HCT116 (cell line): ENCODE measurements at regions not wholly inside any gene's neighbourhood (a gene's known extent, or its start where the extent isn't known, plus 50 kb on each side); places are given as distances from the start of the nearest gene placed in this dataset.

Source experiments
- ATAC-seq: fragments of 200-7000 bp; cut with Tn5 transposase; 2 replicates; pipeline ENCODE4 v1.9.1; 2020; ENCODE audit warnings: mild to moderate bottlenecking, moderate library complexity
- BruUV-seq: library from RNA; stranded (reverse); fragments of 400-500 nt; replicated peaks from 2 replicates; lab custom pipeline; 2021; lab: Mats Ljungman, UMichigan
- CTCF ChIA-PET: fragments of 300-600 bp; sonication (Branson Sonifier 250); formaldehyde crosslinking; loops from one replicate; lab custom pipeline; 2021; ENCODE audit warnings: antibody characterized with exemption; lab: Charles Lee
- POLR2A ChIA-PET: fragments of 300-600, 350-600 bp; sonication (Branson Sonifier 250); formaldehyde crosslinking; loops from one replicate; lab custom pipeline; 2021; ENCODE audit warnings: antibody characterized with exemption; lab: Charles Lee
- RAD21 ChIA-PET, 2 experiments: fragments of 300-600 bp; sonication (Branson Sonifier 250); formaldehyde crosslinking; loops; one replicate each; lab custom pipeline; 2023; ENCODE audit warnings: low total read pairs in 2 of 2; ENCODE audit not compliant: uncharacterized antibody in 2 of 2, unreplicated experiment in 2 of 2, low non-redundant PET in 1 of 2; lab: Charles Lee
- DNase-seq: peaks from one replicate; pipeline ENCODE4 v3.0.0-alpha.2; 2010; ENCODE audit warnings: low read depth, low spot score
- H2AFZ ChIP-seq: fragments of 200-600 bp; shearing (Covaris generic), sonication (generic); 2 replicates; pipeline ENCODE4 v1.6.1; 2017; ENCODE audit warnings: low read depth, mixed run types, mixed read lengths, antibody characterized with exemption, low read length; ENCODE audit not compliant: poor library complexity, severe bottlenecking
- H3K27ac ChIP-seq: 2 replicates; pipeline ENCODE4 v1.5.1; 2012; ENCODE audit warnings: low read depth, low read length
- H3K27me3 ChIP-seq: fragments of 200-600 bp; sonication (generic); 2 replicates; pipeline ENCODE4 v1.6.1; 2016; ENCODE audit warnings: mixed run types, low read length, mixed read lengths; ENCODE audit not compliant: insufficient read depth
- H3K36me3 ChIP-seq, 2 experiments: fragments of 200-500 bp in 1 of 2; fragments of 200-600 bp in 1 of 2; sonication (Bioruptor generic) in 1 of 2; sonication (generic) in 1 of 2; 2 replicates each; pipeline versions ENCODE4 v1.5.1 to v1.6.1; 2014 to 2016; ENCODE audit warnings: low read length in 2 of 2, inconsistent platforms in 1 of 2, mixed read lengths in 1 of 2, mixed run types in 1 of 2; ENCODE audit not compliant: insufficient read depth in 2 of 2, control insufficient read depth in 1 of 2
- H3K4me1 ChIP-seq, 2 experiments: fragments of 200-600 bp in 1 of 2; sonication (generic) in 1 of 2; 2 replicates each; pipeline versions ENCODE4 v1.5.1 to v1.6.1; 2012 to 2017; ENCODE audit warnings: low read length in 2 of 2, inconsistent platforms in 1 of 2, mild to moderate bottlenecking in 1 of 2, mixed read lengths in 1 of 2, mixed run types in 1 of 2, moderate library complexity in 1 of 2; ENCODE audit not compliant: insufficient read depth in 2 of 2, control insufficient read depth in 1 of 2
- H3K4me2 ChIP-seq: fragments of 200-600 bp; sonication (generic); 2 replicates; pipeline ENCODE4 v1.6.1; 2017; ENCODE audit warnings: mixed run types, low read length, mixed read lengths
- H3K4me3 ChIP-seq, 2 experiments: fragments of 200-600 bp in 1 of 2; sonication (generic) in 1 of 2; replicated peaks in 1 of 2; 2 replicates each; pipeline ENCODE4 v1.5.1; 2011 to 2016; ENCODE audit warnings: low read length in 2 of 2, control low read depth in 1 of 2, low read depth in 1 of 2, mild to moderate bottlenecking in 1 of 2, mixed read lengths in 1 of 2, mixed run types in 1 of 2
- H3K79me2 ChIP-seq: fragments of 200-600 bp; sonication (generic); 2 replicates; pipeline ENCODE4 v1.6.1; 2017; ENCODE audit warnings: mild to moderate bottlenecking, mixed run types, low read length, moderate library complexity, mixed read lengths; ENCODE audit not compliant: insufficient read depth
- H3K9ac ChIP-seq: fragments of 200-600 bp; sonication (generic); 2 replicates; pipeline ENCODE4 v1.6.1; 2016; ENCODE audit warnings: low read length, mixed read lengths
- H3K9me2 ChIP-seq: fragments of 200-600 bp; sonication (generic), shearing (Covaris generic); 2 replicates; pipeline ENCODE4 v1.6.1; 2017; ENCODE audit warnings: mixed run types, mild to moderate bottlenecking, moderate library complexity; ENCODE audit not compliant: insufficient read depth
- H3K9me3 ChIP-seq, 2 experiments: fragments of 200-500 bp in 1 of 2; fragments of 200-600 bp in 1 of 2; sonication (Bioruptor generic) in 1 of 2; sonication (generic) in 1 of 2; 2 replicates each; pipeline ENCODE4 v1.6.1; 2014 to 2017; ENCODE audit warnings: low read length in 2 of 2, mixed read lengths in 2 of 2, inconsistent platforms in 1 of 2, low read depth in 1 of 2, mild to moderate bottlenecking in 1 of 2, mixed run types in 1 of 2, moderate library complexity in 1 of 2; ENCODE audit not compliant: control insufficient read depth in 1 of 2, insufficient read depth in 1 of 2
- H4K20me1 ChIP-seq: fragments of 200-600 bp; sonication (generic), shearing (Covaris generic); 2 replicates; pipeline ENCODE4 v1.6.1; 2017; ENCODE audit warnings: mixed run types, mild to moderate bottlenecking, moderate library complexity; ENCODE audit not compliant: insufficient read depth
- CEBPB ChIP-seq: IDR thresholded peaks from 2 replicates; pipeline ENCODE4 v1.6.1; 2012; ENCODE audit warnings: low read depth
- EZH2phosphoT487 ChIP-seq: fragments of 200-600 bp; IDR thresholded peaks from 2 replicates; pipeline ENCODE4 v1.6.1; 2018; ENCODE audit warnings: antibody characterized with exemption, borderline replicate concordance
- JUND ChIP-seq: IDR thresholded peaks from 2 replicates; pipeline ENCODE4 v1.6.1; 2012
- POLR2A ChIP-seq: IDR thresholded peaks from 2 replicates; pipeline ENCODE4 v1.7.0; 2011; ENCODE audit warnings: borderline replicate concordance; ENCODE audit not compliant: insufficient read depth, insufficient read length; ENCODE audit errors: extremely low read depth
- POLR2AphosphoS5 ChIP-seq: IDR thresholded peaks from 2 replicates; pipeline ENCODE4 v1.6.1; 2011; ENCODE audit warnings: mild to moderate bottlenecking, low read depth, low read length, moderate library complexity
- RAD21 ChIP-seq: IDR thresholded peaks from 2 replicates; pipeline ENCODE4 v1.6.1; 2012; ENCODE audit warnings: low read depth, mild to moderate bottlenecking
- REST ChIP-seq: IDR thresholded peaks from 2 replicates; pipeline ENCODE4 v1.6.1; 2012; ENCODE audit warnings: low read depth
- SP1 ChIP-seq: IDR thresholded peaks from 2 replicates; pipeline ENCODE4 v1.6.1; 2012; ENCODE audit warnings: low read depth
- TCF7L2 ChIP-seq: IDR thresholded peaks from 2 replicates; pipeline ENCODE4 v1.7.0; 2011; ENCODE audit warnings: borderline replicate concordance, inconsistent platforms; ENCODE audit not compliant: insufficient read depth, insufficient read length; ENCODE audit errors: extremely low read depth
- ZFX ChIP-seq: fragments of 450-650 bp; IDR thresholded peaks from 2 replicates; pipeline ENCODE4 v1.6.1; 2017
- ZNF274 ChIP-seq: fragments of 200-500 bp; sonication (Bioruptor generic); IDR thresholded peaks from 2 replicates; pipeline ENCODE4 v1.6.1; 2014; ENCODE audit warnings: mild to moderate bottlenecking, low read depth, low read length, inconsistent platforms
- intact Hi-C: fragments of 100-400 bp; cut with micrococcal nuclease; formaldehyde crosslinking; loops from 2 replicates; pipeline ENCODE4 v1.10.0; 2022
- TF ChIP-seq, protein P1 (sequence below), 3 experiments: fragments of 200-600 bp in 1 of 3; sonication (generic) in 1 of 3; IDR thresholded peaks in 2 of 3; conservative IDR thresholded peaks in 1 of 3; 2 replicates each; pipeline ENCODE4 v1.5.1; 2012 to 2017; ENCODE audit warnings: low read depth in 2 of 3, low read length in 2 of 3, antibody characterized with exemption in 1 of 3, borderline replicate concordance in 1 of 3, control low read depth in 1 of 3, mild to moderate bottlenecking in 1 of 3, mixed read lengths in 1 of 3, mixed run types in 1 of 3, moderate library complexity in 1 of 3; ENCODE audit not compliant: insufficient read depth in 1 of 3
- TF ChIP-seq, protein P2 (sequence below): IDR thresholded peaks from 2 replicates; pipeline ENCODE4 v1.6.1; 2012
- TF ChIP-seq, protein P3 (sequence below): IDR thresholded peaks from 2 replicates; pipeline ENCODE4 v1.6.1; 2012

DNA sequence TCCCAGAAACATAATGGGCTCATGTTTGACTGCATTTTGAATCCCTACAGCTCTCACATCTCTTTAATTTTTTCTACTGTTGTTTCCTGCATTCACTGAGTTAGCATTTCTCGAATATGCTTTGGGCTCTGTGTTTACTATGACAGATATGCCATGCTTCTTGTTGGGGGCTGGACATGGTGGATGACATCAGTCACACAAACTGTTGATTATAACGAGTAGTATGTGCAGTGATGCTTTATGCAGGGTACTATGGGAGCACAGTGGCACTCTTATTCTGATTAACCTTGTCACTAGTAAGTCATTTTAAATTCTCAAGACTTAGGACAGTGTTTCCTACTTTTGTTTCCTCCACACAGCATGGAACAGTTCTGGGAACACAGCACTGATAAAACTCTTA, 295.4 kb upstream of the ZNF608 start:
- TF ChIP-seq, protein P1, sequence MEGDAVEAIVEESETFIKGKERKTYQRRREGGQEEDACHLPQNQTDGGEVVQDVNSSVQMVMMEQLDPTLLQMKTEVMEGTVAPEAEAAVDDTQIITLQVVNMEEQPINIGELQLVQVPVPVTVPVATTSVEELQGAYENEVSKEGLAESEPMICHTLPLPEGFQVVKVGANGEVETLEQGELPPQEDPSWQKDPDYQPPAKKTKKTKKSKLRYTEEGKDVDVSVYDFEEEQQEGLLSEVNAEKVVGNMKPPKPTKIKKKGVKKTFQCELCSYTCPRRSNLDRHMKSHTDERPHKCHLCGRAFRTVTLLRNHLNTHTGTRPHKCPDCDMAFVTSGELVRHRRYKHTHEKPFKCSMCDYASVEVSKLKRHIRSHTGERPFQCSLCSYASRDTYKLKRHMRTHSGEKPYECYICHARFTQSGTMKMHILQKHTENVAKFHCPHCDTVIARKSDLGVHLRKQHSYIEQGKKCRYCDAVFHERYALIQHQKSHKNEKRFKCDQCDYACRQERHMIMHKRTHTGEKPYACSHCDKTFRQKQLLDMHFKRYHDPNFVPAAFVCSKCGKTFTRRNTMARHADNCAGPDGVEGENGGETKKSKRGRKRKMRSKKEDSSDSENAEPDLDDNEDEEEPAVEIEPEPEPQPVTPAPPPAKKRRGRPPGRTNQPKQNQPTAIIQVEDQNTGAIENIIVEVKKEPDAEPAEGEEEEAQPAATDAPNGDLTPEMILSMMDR (IDR thresholded peaks at IDR 0.05 in 2 of 3, conservative IDR thresholded peaks at IDR 0.05 in 1 of 3; ENCODE audit: borderline replicate concordance in 1 of 3, insufficient read depth in 1 of 3, low read depth in 2 of 3, low read length in 2 of 3) = no peak
- TF ChIP-seq JUND (no peak), ZNF274 (no peak), TCF7L2 (no peak), POLR2A (no peak), EZH2phosphoT487 (no peak), ZFX (no peak), SP1 (no peak), CEBPB (no peak), POLR2AphosphoS5 (no peak), RAD21 (no peak), REST (no peak)
- TF ChIP-seq, protein P2, sequence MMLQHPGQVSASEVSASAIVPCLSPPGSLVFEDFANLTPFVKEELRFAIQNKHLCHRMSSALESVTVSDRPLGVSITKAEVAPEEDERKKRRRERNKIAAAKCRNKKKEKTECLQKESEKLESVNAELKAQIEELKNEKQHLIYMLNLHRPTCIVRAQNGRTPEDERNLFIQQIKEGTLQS = no peak
- TF ChIP-seq, protein P3, sequence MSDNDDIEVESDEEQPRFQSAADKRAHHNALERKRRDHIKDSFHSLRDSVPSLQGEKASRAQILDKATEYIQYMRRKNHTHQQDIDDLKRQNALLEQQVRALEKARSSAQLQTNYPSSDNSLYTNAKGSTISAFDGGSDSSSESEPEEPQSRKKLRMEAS = no peak
- ChIA-PET RAD21 (no interaction called here), CTCF (no interaction called here), POLR2A (no interaction called here)
- H3K79me2 ChIP-seq = no peaks in the 10 kb centered on the region
- BruUV-seq = no TSS peak
- no peak overlapping the region for H3K9ac ChIP-seq
- H3K9me3 ChIP-seq = no peaks in the 10 kb centered on the region
- H3K4me2 ChIP-seq = no peak overlapping the region
- H3K9me2 ChIP-seq = no peaks in the 10 kb centered on the region
- ATAC-seq (no peak), DNase-seq (no peak)
- intact Hi-C loops = no loop called here
- H4K20me1 ChIP-seq = no peaks in the 10 kb centered on the region
- no peak overlapping the region for H2AFZ ChIP-seq
- no peaks in the 10 kb centered on the region for H3K27me3 ChIP-seq
- no peaks in the 10 kb centered on the region for H3K36me3 ChIP-seq
- H3K4me1 ChIP-seq = peaks cover 14 to 15% of the 10 kb centered on the region in 2 experiments
- no peak overlapping the region for H3K27ac ChIP-seq
- no peak overlapping the region for H3K4me3 ChIP-seq
